ENCODE measurements at regions not wholly inside any gene's neighbourhood (a gene's known extent, or its start where the extent isn't known, plus 50 kb on each side); places are given as distances from the start of the nearest gene placed in this dataset.

DNA sequence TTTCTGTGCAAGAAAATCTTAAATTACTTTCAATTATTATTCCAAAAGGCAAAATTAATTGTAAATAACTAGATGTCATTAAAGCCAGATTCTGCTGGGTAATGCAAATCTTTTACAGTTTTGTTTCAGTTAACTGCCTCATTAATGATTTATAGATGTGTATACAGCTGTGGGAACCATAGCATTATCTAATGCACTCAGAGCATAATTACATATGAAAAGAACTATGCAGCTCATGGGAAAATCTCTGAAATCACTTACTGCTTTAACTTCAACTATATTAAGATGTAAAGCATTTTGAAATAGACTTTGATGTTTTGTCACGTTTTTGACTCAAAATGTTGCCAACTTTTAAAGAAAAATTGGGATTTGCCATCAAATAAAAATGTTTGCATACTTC, 630.3 kb upstream of the KLHL4 start:
- DNase-seq, result no peak
- Histone ChIP-seq H3K56ac (ENCODE audit: low read length) (no peak overlapping the region), H3K4me1 (ENCODE audit: control insufficient read depth, low read depth, low read length) (no peaks in the 10 kb centered on the region), H3K4me2 (ENCODE audit: low read length) (no peak overlapping the region), H3K9ac (ENCODE audit: low read length) (no peak overlapping the region), H3K27me3 (ENCODE audit: insufficient read depth, low read length, poor library complexity) (no peaks in the 10 kb centered on the region), H2AK5ac (ENCODE audit: low read length) (no peak overlapping the region), H3K23ac (ENCODE audit: low read length) (no peak overlapping the region), H4K5ac (ENCODE audit: low read length) (no peak overlapping the region), H3K4ac (ENCODE audit: low read depth, low read length) (no peak overlapping the region), H3K79me1 (ENCODE audit: low read length) (no peaks in the 10 kb centered on the region), H3K27ac (ENCODE audit: low read depth, low read length) (no peak overlapping the region), H2BK5ac (ENCODE audit: low read length) (no peak overlapping the region), H3K36me3 (ENCODE audit: control insufficient read depth, insufficient read depth, low read length) (no peaks in the 10 kb centered on the region), H4K8ac (ENCODE audit: low read depth, low read length) (no peak overlapping the region), H3K4me3 (ENCODE audit: low read length) (no peak overlapping the region), H2BK15ac (replicated peaks; ENCODE audit: low read depth) (no peak overlapping the region), H3K18ac (ENCODE audit: low read length) (no peak overlapping the region), H3K79me2 (ENCODE audit: control insufficient read depth, insufficient read depth, low read length) (no peaks in the 10 kb centered on the region), H2BK120ac (ENCODE audit: low read depth, low read length) (no peak overlapping the region)
- no CpG with 5 or more reads among the region's 1 CpG for WGBS (ENCODE audit: extremely low coverage, insufficient coverage, low lambda C conversion rate)

DNA sequence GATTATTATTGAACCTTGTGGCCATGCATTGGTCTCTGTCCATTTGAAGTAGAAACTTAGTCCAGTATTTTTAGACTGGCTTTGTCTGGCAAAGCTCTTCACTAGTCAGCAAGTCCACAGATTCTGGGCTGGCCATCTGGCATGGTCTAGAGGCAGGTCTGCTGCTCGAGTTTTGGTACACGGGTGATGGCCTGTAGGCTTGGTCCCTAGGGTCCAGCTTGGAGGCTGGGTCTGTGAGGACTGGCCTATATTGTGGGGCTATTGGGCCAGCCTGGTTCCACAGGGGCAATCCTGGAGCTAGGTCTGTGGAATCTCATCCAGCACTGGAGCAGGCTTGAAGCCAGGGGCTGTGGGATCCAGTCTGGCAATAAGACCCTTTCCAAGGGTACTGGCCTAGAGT, 607.6 kb upstream of the KLHL4 start:
- H3K79me2 ChIP-seq (ENCODE audit: control insufficient read depth, insufficient read depth, low read length), result no peaks in the 10 kb centered on the region
- no peak overlapping the region for H3K4me2 ChIP-seq (ENCODE audit: low read length)
- H3K18ac ChIP-seq (ENCODE audit: low read length), result no peak overlapping the region
- no peak overlapping the region for H3K4me3 ChIP-seq (ENCODE audit: low read length)
- no peak overlapping the region for H3K27ac ChIP-seq (ENCODE audit: low read depth, low read length)
- no peaks in the 10 kb centered on the region for H3K36me3 ChIP-seq (ENCODE audit: control insufficient read depth, insufficient read depth, low read length)
- H4K8ac ChIP-seq (ENCODE audit: low read depth, low read length), result no peak overlapping the region
- no peak overlapping the region for H3K56ac ChIP-seq (ENCODE audit: low read length)
- no peak overlapping the region for H3K4ac ChIP-seq (ENCODE audit: low read depth, low read length)
- H4K5ac ChIP-seq (ENCODE audit: low read length), result no peak overlapping the region
- no peak for DNase-seq
- WGBS (ENCODE audit: extremely low coverage, insufficient coverage, low lambda C conversion rate), result no CpG with 5 or more reads among the region's 2 CpGs
- no peak overlapping the region for H2AK5ac ChIP-seq (ENCODE audit: low read length)
- no peak overlapping the region for H2BK15ac ChIP-seq (replicated peaks; ENCODE audit: low read depth)
- H2BK5ac ChIP-seq (ENCODE audit: low read length), result no peak overlapping the region
- H2BK120ac ChIP-seq (ENCODE audit: low read depth, low read length), result no peak overlapping the region
- no peaks in the 10 kb centered on the region for H3K27me3 ChIP-seq (ENCODE audit: insufficient read depth, low read length, poor library complexity)
- H3K23ac ChIP-seq (ENCODE audit: low read length), result no peak overlapping the region
- H3K4me1 ChIP-seq (ENCODE audit: control insufficient read depth, low read depth, low read length), result no peaks in the 10 kb centered on the region
- H3K9ac ChIP-seq (ENCODE audit: low read length), result no peak overlapping the region
- H3K79me1 ChIP-seq (ENCODE audit: low read length), result no peaks in the 10 kb centered on the region

DNA sequence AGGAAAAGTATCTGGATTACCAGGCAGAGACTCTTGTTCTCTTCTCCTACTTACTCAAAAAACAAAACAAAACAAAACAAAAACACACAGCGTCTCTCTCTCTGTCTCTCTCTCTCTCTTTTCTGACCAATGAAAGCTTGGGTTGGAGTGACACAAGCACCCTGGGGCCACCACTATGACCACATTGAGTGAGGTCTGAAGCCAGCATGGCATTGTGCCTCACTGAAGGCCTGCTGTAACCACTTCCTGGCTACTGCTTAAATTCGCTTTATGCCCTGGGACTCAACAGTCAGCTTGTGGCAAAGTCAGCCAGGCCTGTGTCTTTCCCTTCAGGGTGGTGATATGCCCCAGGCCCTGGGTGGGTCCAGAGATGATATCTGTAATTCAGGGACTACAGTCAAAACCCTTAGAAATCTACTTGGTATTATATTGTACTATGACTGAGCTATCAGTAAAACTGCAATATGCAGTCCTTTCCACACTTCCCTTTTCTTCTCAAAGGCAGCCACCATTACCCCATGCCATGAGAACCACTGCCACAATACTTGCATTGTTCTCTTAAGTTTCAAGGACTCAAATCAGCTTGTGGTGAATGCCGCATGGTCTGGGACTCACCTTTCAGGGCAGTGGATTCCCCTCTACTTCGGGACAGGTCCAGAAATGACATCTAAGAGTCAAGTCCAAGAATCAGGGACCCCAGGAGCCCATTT, 606.8 kb upstream of the KLHL4 start:
- Histone ChIP-seq H2BK120ac (ENCODE audit: low read depth, low read length) (no peak overlapping the region), H2AK5ac (ENCODE audit: low read length) (no peak overlapping the region), H3K36me3 (ENCODE audit: control insufficient read depth, insufficient read depth, low read length) (no peaks in the 10 kb centered on the region), H3K9ac (ENCODE audit: low read length) (no peak overlapping the region), H3K79me1 (ENCODE audit: low read length) (no peaks in the 10 kb centered on the region), H3K4me3 (ENCODE audit: low read length) (no peak overlapping the region), H2BK5ac (ENCODE audit: low read length) (no peak overlapping the region), H3K23ac (ENCODE audit: low read length) (no peak overlapping the region), H3K27me3 (ENCODE audit: insufficient read depth, low read length, poor library complexity) (no peaks in the 10 kb centered on the region), H3K18ac (ENCODE audit: low read length) (no peak overlapping the region), H3K27ac (ENCODE audit: low read depth, low read length) (no peak overlapping the region), H3K79me2 (ENCODE audit: control insufficient read depth, insufficient read depth, low read length) (no peaks in the 10 kb centered on the region), H4K8ac (ENCODE audit: low read depth, low read length) (no peak overlapping the region), H3K56ac (ENCODE audit: low read length) (no peak overlapping the region), H4K5ac (ENCODE audit: low read length) (no peak overlapping the region), H3K4me2 (ENCODE audit: low read length) (no peak overlapping the region), H2BK15ac (replicated peaks; ENCODE audit: low read depth) (no peak overlapping the region), H3K4me1 (ENCODE audit: control insufficient read depth, low read depth, low read length) (no peaks in the 10 kb centered on the region), H3K4ac (ENCODE audit: low read depth, low read length) (no peak overlapping the region)
- DNase-seq, result no peak
- WGBS (ENCODE audit: extremely low coverage, insufficient coverage, low lambda C conversion rate), result no CpG with 5 or more reads among the region's 4 CpGs

DNA sequence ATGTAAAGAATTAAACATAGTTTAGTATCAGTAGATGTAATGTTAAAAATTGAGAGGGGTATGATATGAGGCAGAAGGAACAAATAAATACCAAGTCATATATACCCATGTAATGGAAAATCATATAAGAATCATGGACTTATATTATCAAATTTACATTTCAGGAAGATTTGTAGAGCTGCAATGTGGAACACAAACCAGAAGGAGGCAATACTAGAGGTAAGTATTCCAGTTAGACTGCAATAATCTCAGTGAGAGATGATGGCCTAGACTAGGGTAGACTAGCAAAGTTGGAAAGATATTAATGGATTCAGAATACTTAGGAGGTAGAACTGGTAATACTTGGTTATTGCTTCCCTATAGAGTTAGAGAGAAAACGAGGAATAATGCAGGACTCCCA, 603.0 kb upstream of the KLHL4 start:
- H2BK120ac ChIP-seq (ENCODE audit: low read depth, low read length), result no peak overlapping the region
- no peak overlapping the region for H2AK5ac ChIP-seq (ENCODE audit: low read length)
- H2BK5ac ChIP-seq (ENCODE audit: low read length), result no peak overlapping the region
- no peak overlapping the region for H3K9ac ChIP-seq (ENCODE audit: low read length)
- no peak overlapping the region for H3K27ac ChIP-seq (ENCODE audit: low read depth, low read length)
- no peak overlapping the region for H3K56ac ChIP-seq (ENCODE audit: low read length)
- no peak overlapping the region for H2BK15ac ChIP-seq (replicated peaks; ENCODE audit: low read depth)
- H3K79me1 ChIP-seq (ENCODE audit: low read length), result no peaks in the 10 kb centered on the region
- no peaks in the 10 kb centered on the region for H3K27me3 ChIP-seq (ENCODE audit: insufficient read depth, low read length, poor library complexity)
- no peak overlapping the region for H3K4me3 ChIP-seq (ENCODE audit: low read length)
- no peak overlapping the region for H3K4me2 ChIP-seq (ENCODE audit: low read length)
- no peak overlapping the region for H3K23ac ChIP-seq (ENCODE audit: low read length)
- no peak overlapping the region for H3K18ac ChIP-seq (ENCODE audit: low read length)
- no peaks in the 10 kb centered on the region for H3K4me1 ChIP-seq (ENCODE audit: control insufficient read depth, low read depth, low read length)
- H4K5ac ChIP-seq (ENCODE audit: low read length), result no peak overlapping the region
- DNase-seq, result no peak
- H3K4ac ChIP-seq (ENCODE audit: low read depth, low read length), result no peak overlapping the region
- H3K36me3 ChIP-seq (ENCODE audit: control insufficient read depth, insufficient read depth, low read length), result no peaks in the 10 kb centered on the region
- WGBS (ENCODE audit: extremely low coverage, insufficient coverage, low lambda C conversion rate), result no CpG with 5 or more reads among the region's 1 CpG
- H3K79me2 ChIP-seq (ENCODE audit: control insufficient read depth, insufficient read depth, low read length), result no peaks in the 10 kb centered on the region
- no peak overlapping the region for H4K8ac ChIP-seq (ENCODE audit: low read depth, low read length)

DNA sequence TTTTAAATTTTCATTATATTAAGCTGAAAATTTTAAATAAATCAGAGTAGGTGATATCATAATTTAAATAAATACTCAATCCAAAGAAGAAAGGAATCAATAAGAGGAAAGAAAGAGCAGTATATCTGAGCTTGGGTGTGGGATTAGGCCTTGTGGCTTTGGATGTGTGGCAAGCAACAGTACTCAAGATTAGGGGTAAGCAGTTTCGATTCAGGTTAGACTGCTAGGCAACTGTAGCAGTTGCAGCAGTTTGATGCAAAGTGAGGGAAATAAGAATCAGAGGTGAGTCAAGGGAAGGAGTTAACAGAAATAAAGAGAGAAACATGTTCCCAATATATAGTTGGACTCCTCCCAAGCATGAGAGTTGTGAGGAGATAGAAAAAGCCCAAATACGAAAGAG, 599.6 kb upstream of the KLHL4 start:
- H4K8ac ChIP-seq (ENCODE audit: low read depth, low read length), result no peak overlapping the region
- H2BK5ac ChIP-seq (ENCODE audit: low read length), result no peak overlapping the region
- WGBS (ENCODE audit: extremely low coverage, insufficient coverage, low lambda C conversion rate), result no CpG with 5 or more reads among the region's 2 CpGs
- no peaks in the 10 kb centered on the region for H3K27me3 ChIP-seq (ENCODE audit: insufficient read depth, low read length, poor library complexity)
- H3K4ac ChIP-seq (ENCODE audit: low read depth, low read length), result no peak overlapping the region
- no peak for DNase-seq
- no peak overlapping the region for H2AK5ac ChIP-seq (ENCODE audit: low read length)
- no peak overlapping the region for H3K9ac ChIP-seq (ENCODE audit: low read length)
- H3K56ac ChIP-seq (ENCODE audit: low read length), result no peak overlapping the region
- H3K23ac ChIP-seq (ENCODE audit: low read length), result no peak overlapping the region
- no peak overlapping the region for H3K18ac ChIP-seq (ENCODE audit: low read length)
- no peaks in the 10 kb centered on the region for H3K79me1 ChIP-seq (ENCODE audit: low read length)
- no peak overlapping the region for H3K27ac ChIP-seq (ENCODE audit: low read depth, low read length)
- no peak overlapping the region for H3K4me2 ChIP-seq (ENCODE audit: low read length)
- no peak overlapping the region for H2BK15ac ChIP-seq (replicated peaks; ENCODE audit: low read depth)
- no peak overlapping the region for H3K4me3 ChIP-seq (ENCODE audit: low read length)
- no peak overlapping the region for H2BK120ac ChIP-seq (ENCODE audit: low read depth, low read length)
- no peaks in the 10 kb centered on the region for H3K36me3 ChIP-seq (ENCODE audit: control insufficient read depth, insufficient read depth, low read length)
- H3K4me1 ChIP-seq (ENCODE audit: control insufficient read depth, low read depth, low read length), result no peaks in the 10 kb centered on the region
- H4K5ac ChIP-seq (ENCODE audit: low read length), result no peak overlapping the region
- no peaks in the 10 kb centered on the region for H3K79me2 ChIP-seq (ENCODE audit: control insufficient read depth, insufficient read depth, low read length)

DNA sequence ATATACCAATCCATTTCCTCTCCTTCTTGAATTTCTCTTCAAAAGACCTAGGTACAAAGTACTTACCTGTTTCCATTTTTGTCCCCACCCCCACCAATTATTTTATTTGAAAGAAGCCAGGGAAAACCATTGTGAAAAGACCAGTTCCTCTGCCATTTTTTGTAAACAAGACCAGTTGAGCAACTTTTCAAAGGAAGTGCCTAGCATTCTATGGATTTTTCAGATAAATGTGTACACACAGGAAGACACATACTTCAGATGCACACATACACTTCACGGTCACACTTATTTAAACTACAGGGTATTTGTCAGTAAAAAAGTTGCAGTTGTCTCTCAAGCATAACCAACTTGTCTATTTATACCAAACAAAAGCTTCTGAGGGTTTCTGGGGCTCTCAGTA, 587.2 kb upstream of the KLHL4 start:
- no peak for DNase-seq
- no peaks in the 10 kb centered on the region for H3K36me3 ChIP-seq (ENCODE audit: control insufficient read depth, insufficient read depth, low read length)
- no peak overlapping the region for H3K18ac ChIP-seq (ENCODE audit: low read length)
- H3K4me3 ChIP-seq (ENCODE audit: low read length), result no peak overlapping the region
- no peak overlapping the region for H2BK120ac ChIP-seq (ENCODE audit: low read depth, low read length)
- H3K79me2 ChIP-seq (ENCODE audit: control insufficient read depth, insufficient read depth, low read length), result no peaks in the 10 kb centered on the region
- H3K27me3 ChIP-seq (ENCODE audit: insufficient read depth, low read length, poor library complexity), result no peaks in the 10 kb centered on the region
- H3K79me1 ChIP-seq (ENCODE audit: low read length), result no peaks in the 10 kb centered on the region
- no peak overlapping the region for H4K5ac ChIP-seq (ENCODE audit: low read length)
- no peak overlapping the region for H2AK5ac ChIP-seq (ENCODE audit: low read length)
- no peak overlapping the region for H2BK15ac ChIP-seq (replicated peaks; ENCODE audit: low read depth)
- no peaks in the 10 kb centered on the region for H3K4me1 ChIP-seq (ENCODE audit: control insufficient read depth, low read depth, low read length)
- H3K4ac ChIP-seq (ENCODE audit: low read depth, low read length), result no peak overlapping the region
- no peak overlapping the region for H4K8ac ChIP-seq (ENCODE audit: low read depth, low read length)
- no peak overlapping the region for H3K23ac ChIP-seq (ENCODE audit: low read length)
- WGBS (ENCODE audit: extremely low coverage, insufficient coverage, low lambda C conversion rate), result no CpG with 5 or more reads among the region's 1 CpG
- no peak overlapping the region for H2BK5ac ChIP-seq (ENCODE audit: low read length)
- H3K56ac ChIP-seq (ENCODE audit: low read length), result no peak overlapping the region
- no peak overlapping the region for H3K9ac ChIP-seq (ENCODE audit: low read length)
- H3K27ac ChIP-seq (ENCODE audit: low read depth, low read length), result no peak overlapping the region
- no peak overlapping the region for H3K4me2 ChIP-seq (ENCODE audit: low read length)

Measured in mesendoderm (in vitro differentiated cells).